GM10248 (cell line): ENCODE measurements at regions not wholly inside any gene's neighbourhood (a gene's known extent, or its start where the extent isn't known, plus 50 kb on each side); places are given as distances from the start of the nearest gene placed in this dataset.
"Not testable (repeated sequence)": the region's sequence is repeated elsewhere in the genome, so short reads cannot be mapped to it uniquely, and the experiment has no call there.

Experiments used
- CTCF ChIA-PET: fragments of 300-600 bp; sonication (Branson Sonifier 250); formaldehyde crosslinking; extraction: SDS; loops from one replicate; lab custom pipeline; 2021; ENCODE audit warnings: antibody characterized with exemption; lab: Yijun Ruan, JAX
- POLR2A ChIA-PET: fragments of 350-650 bp; sonication (Branson Sonifier 250); formaldehyde crosslinking; extraction: SDS; loops from one replicate; lab custom pipeline; 2020; ENCODE audit warnings: antibody characterized with exemption; lab: Yijun Ruan, JAX
- DNase-seq: peaks from one replicate; pipeline ENCODE4 v3.0.0; 2012; ENCODE audit errors: extremely low spot score
- CTCF ChIP-seq: IDR thresholded peaks from 2 replicates; pipeline ENCODE4 v1.5.1; 2012; ENCODE audit warnings: mild to moderate bottlenecking, low read depth; ENCODE audit errors: extremely low read depth, missing control alignments, control extremely low read depth

GRCh38 chr5:103743421-103743820 lies 180.8 kb upstream of the NUDT12 start:
- POLR2A ChIA-PET: no interaction called here
- CTCF ChIA-PET: no interaction called here
- no peak for TF ChIP-seq CTCF
- DNase-seq: no peak

GRCh38 chr5:103741984-103742383 lies 179.4 kb upstream of the NUDT12 start:
- ChIA-PET POLR2A (no interaction called here), CTCF (no interaction called here)
- TF ChIP-seq CTCF: no peak
- no peak for DNase-seq

GRCh38 chr5:103736343-103736742 lies 173.8 kb upstream of the NUDT12 start:
- DNase-seq, CTCF ChIA-PET, POLR2A ChIA-PET: not testable (repeated sequence)

GRCh38 chr5:103724271-103724670 lies 161.7 kb upstream of the NUDT12 start:
- ChIA-PET CTCF (no interaction called here), POLR2A (no interaction called here)
- no peak for DNase-seq
- no peak for TF ChIP-seq CTCF

GRCh38 chr5:103721183-103721582 lies 158.6 kb upstream of the NUDT12 start:
- DNase-seq: no peak
- ChIA-PET CTCF (no interaction called here), POLR2A (no interaction called here)
- TF ChIP-seq CTCF: no peak

- no peak for DNase-seq
- no peak for TF ChIP-seq CTCF
- CTCF ChIA-PET: no interaction called here
- POLR2A ChIA-PET: no interaction called here
Observed at GRCh38 chr5:103718108-103718507, 155.5 kb upstream of the NUDT12 start.

GRCh38 chr5:103708601-103709000 lies 146.0 kb upstream of the NUDT12 start:
- no peak for TF ChIP-seq CTCF
- CTCF ChIA-PET: no interaction called here
- no peak for DNase-seq
- POLR2A ChIA-PET: no interaction called here
